CD14-positive monocyte (primary cell): ENCODE measurements at regions not wholly inside any gene's neighbourhood (a gene's known extent, or its start where the extent isn't known, plus 50 kb on each side); places are given as distances from the start of the nearest gene placed in this dataset.

Experiments
- DNase-seq, 3 donors: peaks; one replicate each; pipeline ENCODE4 v3.0.0-alpha.2; 2011 to 2022
- H2AFZ ChIP-seq: 2 replicates; pipeline ENCODE4 v1.6.0; 2012; ENCODE audit warnings: mild to moderate bottlenecking, low read depth, low read length, inconsistent platforms; ENCODE audit not compliant: insufficient read depth, poor library complexity, severe bottlenecking
- H3K27ac ChIP-seq, 2 donors: 1 replicate in 1 of 2; 2 replicates in 1 of 2; pipeline ENCODE4 v1.5.1; 2012 to 2013; ENCODE audit warnings: low read length in 2 of 2, control low read depth in 1 of 2, inconsistent platforms in 1 of 2, low read depth in 1 of 2, mild to moderate bottlenecking in 1 of 2
- H3K27me3 ChIP-seq, 2 donors: one replicate each; pipeline versions ENCODE4 v1.6.0 to v1.6.1; 2011 to 2013; ENCODE audit warnings: low read length in 2 of 2; ENCODE audit not compliant: control insufficient read depth in 2 of 2, insufficient read depth in 2 of 2
- H3K36me3 ChIP-seq, 2 donors: replicated peaks in 1 of 2; 1 replicate in 1 of 2; 2 replicates in 1 of 2; pipeline versions ENCODE4 v1.5.1 to v1.6.1; 2012 to 2013; ENCODE audit warnings: low read length in 2 of 2, control low read depth in 1 of 2, inconsistent platforms in 1 of 2, mild to moderate bottlenecking in 1 of 2; ENCODE audit not compliant: insufficient read depth in 2 of 2, control insufficient read depth in 1 of 2
- H3K4me1 ChIP-seq, 2 donors: 1 replicate in 1 of 2; 2 replicates in 1 of 2; pipeline versions ENCODE4 v1.5.1 to v1.6.1; 2012 to 2013; ENCODE audit warnings: low read length in 2 of 2, control low read depth in 1 of 2, inconsistent platforms in 1 of 2, mild to moderate bottlenecking in 1 of 2, moderate library complexity in 1 of 2; ENCODE audit not compliant: insufficient read depth in 2 of 2, control insufficient read depth in 1 of 2
- H3K4me2 ChIP-seq: replicated peaks from 2 replicates; pipeline ENCODE3; 2012; ENCODE audit warnings: low read length, moderate library complexity, mild to moderate bottlenecking; ENCODE audit not compliant: poor library complexity, severe bottlenecking; ENCODE audit errors: extremely low read depth
- H3K4me3 ChIP-seq, 3 experiments: fragments of 200-600 bp in 1 of 3; sonication (generic) in 1 of 3; replicated peaks in 1 of 3; 1 replicate in 2 of 3; 2 replicates in 1 of 3; pipeline ENCODE4 v1.5.1; 2011 to 2013; ENCODE audit warnings: low read length in 3 of 3, mild to moderate bottlenecking in 3 of 3, control low read depth in 2 of 3, low read depth in 2 of 3, inconsistent platforms in 1 of 3, moderate library complexity in 1 of 3
- H3K79me2 ChIP-seq: 2 replicates; pipeline ENCODE4 v1.6.0; 2012; ENCODE audit warnings: mild to moderate bottlenecking, control low read depth, inconsistent platforms, low read length, moderate library complexity; ENCODE audit not compliant: insufficient read depth
- H3K9ac ChIP-seq: 2 replicates; pipeline ENCODE4 v1.6.0; 2017; ENCODE audit warnings: low read length, mild to moderate bottlenecking; ENCODE audit not compliant: insufficient read depth, poor library complexity, severe bottlenecking
- H3K9me3 ChIP-seq, 2 donors: replicated peaks in 1 of 2; 1 replicate in 1 of 2; 2 replicates in 1 of 2; pipeline versions ENCODE4 v1.5.1 to v1.6.1; 2012 to 2013; ENCODE audit warnings: low read length in 2 of 2, control low read depth in 1 of 2; ENCODE audit not compliant: control insufficient read depth in 1 of 2, insufficient read depth in 1 of 2
- H4K20me1 ChIP-seq: 2 replicates; pipeline ENCODE4 v1.6.0; 2012; ENCODE audit warnings: mild to moderate bottlenecking, low read length, control low read depth, moderate library complexity; ENCODE audit not compliant: insufficient read depth
- H3K27ac Mint-ChIP-seq, 7 donors: one replicate each; pipeline ENCODE4 v1.8.0; 2020; ENCODE audit warnings: mild to moderate bottlenecking in 7 of 7, mixed read lengths in 7 of 7, moderate library complexity in 6 of 7, inconsistent platforms in 2 of 7
- H3K27me3 Mint-ChIP-seq, 3 donors: one replicate each; pipeline ENCODE4 v1.8.0; 2021 to 2022; ENCODE audit warnings: low read depth in 3 of 3, mild to moderate bottlenecking in 3 of 3, mixed read lengths in 3 of 3, moderate library complexity in 3 of 3, inconsistent platforms in 1 of 3
- H3K36me3 Mint-ChIP-seq, 2 donors: one replicate each; pipeline ENCODE4 v1.8.0; 2020; ENCODE audit warnings: mixed read lengths in 2 of 2, inconsistent platforms in 1 of 2, mild to moderate bottlenecking in 1 of 2
- H3K4me1 Mint-ChIP-seq: one replicate; pipeline ENCODE4 v1.8.0; 2020; ENCODE audit warnings: mild to moderate bottlenecking, mixed read lengths
- H3K4me3 Mint-ChIP-seq, 2 donors: one replicate each; pipeline ENCODE4 v1.8.0; 2020; ENCODE audit warnings: mild to moderate bottlenecking in 2 of 2, mixed read lengths in 2 of 2, moderate library complexity in 1 of 2
- H3K9me3 Mint-ChIP-seq, 7 donors: one replicate each; pipeline ENCODE4 v1.8.0; 2020 to 2022; ENCODE audit warnings: mixed read lengths in 7 of 7, mild to moderate bottlenecking in 6 of 7, moderate library complexity in 6 of 7, inconsistent platforms in 2 of 7
- WGBS: methylation state at CpG from one replicate; pipeline ENCODE4 v1.1.5; 2013; ENCODE audit warnings: missing lambda C conversion rate; ENCODE audit not compliant: insufficient coverage; 5-methylcytosine and 5-hydroxymethylcytosine counted together
- intact Hi-C, 2 donors: fragments of 100-400 bp; cut with micrococcal nuclease; formaldehyde crosslinking; loops; one replicate each; pipeline versions ENCODE4 v1.15.0 to v1.15.1; 2023
- TF ChIP-seq, protein P1 (sequence below): fragments of 200-600 bp; IDR thresholded peaks from one replicate; pipeline ENCODE4 v1.8.0; 2022; ENCODE audit warnings: antibody characterized with exemption, mild to moderate bottlenecking

DNA sequence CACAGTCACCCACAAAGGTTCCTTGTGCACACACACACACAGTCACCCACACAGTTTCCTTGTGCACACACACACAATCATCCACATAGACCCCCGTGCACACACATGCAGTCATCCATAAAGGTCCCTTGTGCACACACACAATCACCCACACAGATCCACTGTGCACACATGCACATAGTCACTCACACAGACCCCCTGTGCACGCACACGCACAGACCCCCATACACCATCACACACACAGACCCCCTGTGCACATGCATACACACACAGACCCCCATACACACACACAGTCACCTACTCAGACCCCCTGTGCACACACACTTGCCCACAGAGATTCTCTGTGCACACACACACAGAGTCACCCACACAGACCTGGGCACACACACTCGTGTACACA is 107.1 kb downstream of the HSPH1 start:
- Histone ChIP-seq H3K27me3 (no peaks in the 10 kb centered on the region), H3K79me2 (no peaks in the 10 kb centered on the region), H4K20me1 (no peaks in the 10 kb centered on the region), H3K9ac (no peak overlapping the region), H3K9me3 (peaks cover 0 to 3% of the 10 kb centered on the region in 2 donors), H3K4me3 (no peak overlapping the region), H3K4me1 (peaks cover 3 to 7% of the 10 kb centered on the region in 2 donors), H3K27ac (no peak overlapping the region), H3K36me3 (no peaks in the 10 kb centered on the region), H2AFZ (no peak overlapping the region), H3K4me2 (no peak overlapping the region)
- peaks cover 8% of the 10 kb centered on the region for H3K4me1 Mint-ChIP-seq
- no peak overlapping the region for H3K27ac Mint-ChIP-seq
- H3K9me3 Mint-ChIP-seq = no peaks in the 10 kb centered on the region
- WGBS = 96% methylated on average over 4 of the region's 4 CpGs
- intact Hi-C loops = no loop called here
- TF ChIP-seq, protein P1, sequence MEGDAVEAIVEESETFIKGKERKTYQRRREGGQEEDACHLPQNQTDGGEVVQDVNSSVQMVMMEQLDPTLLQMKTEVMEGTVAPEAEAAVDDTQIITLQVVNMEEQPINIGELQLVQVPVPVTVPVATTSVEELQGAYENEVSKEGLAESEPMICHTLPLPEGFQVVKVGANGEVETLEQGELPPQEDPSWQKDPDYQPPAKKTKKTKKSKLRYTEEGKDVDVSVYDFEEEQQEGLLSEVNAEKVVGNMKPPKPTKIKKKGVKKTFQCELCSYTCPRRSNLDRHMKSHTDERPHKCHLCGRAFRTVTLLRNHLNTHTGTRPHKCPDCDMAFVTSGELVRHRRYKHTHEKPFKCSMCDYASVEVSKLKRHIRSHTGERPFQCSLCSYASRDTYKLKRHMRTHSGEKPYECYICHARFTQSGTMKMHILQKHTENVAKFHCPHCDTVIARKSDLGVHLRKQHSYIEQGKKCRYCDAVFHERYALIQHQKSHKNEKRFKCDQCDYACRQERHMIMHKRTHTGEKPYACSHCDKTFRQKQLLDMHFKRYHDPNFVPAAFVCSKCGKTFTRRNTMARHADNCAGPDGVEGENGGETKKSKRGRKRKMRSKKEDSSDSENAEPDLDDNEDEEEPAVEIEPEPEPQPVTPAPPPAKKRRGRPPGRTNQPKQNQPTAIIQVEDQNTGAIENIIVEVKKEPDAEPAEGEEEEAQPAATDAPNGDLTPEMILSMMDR = no peak
- no peaks in the 10 kb centered on the region for H3K36me3 Mint-ChIP-seq
- no peak for DNase-seq
- H3K4me3 Mint-ChIP-seq = no peak overlapping the region
- H3K27me3 Mint-ChIP-seq = peaks cover 4 to 11% (median 4%) of the 10 kb centered on the region in 3 donors

DNA sequence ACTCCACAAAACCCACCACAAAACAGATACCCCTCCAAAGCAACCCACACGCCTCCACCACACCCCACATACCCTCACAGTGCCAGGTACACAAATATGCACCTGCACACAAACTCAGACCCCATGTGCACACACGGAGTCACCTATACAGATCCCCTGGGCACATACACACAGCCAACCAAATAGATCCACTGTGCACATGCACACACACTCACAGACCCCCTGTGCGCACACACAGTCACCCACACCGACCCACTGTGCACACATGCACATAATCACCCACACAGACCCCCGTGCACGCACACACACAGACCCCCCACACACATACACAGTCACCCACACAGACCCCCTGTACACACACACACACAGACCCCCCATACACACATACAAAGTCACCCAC is 107.8 kb downstream of the HSPH1 start:
- Histone ChIP-seq H4K20me1 (no peaks in the 10 kb centered on the region), H3K4me1 (peaks cover 3 to 7% of the 10 kb centered on the region in 2 donors), H3K4me2 (no peak overlapping the region), H3K9ac (no peak overlapping the region), H3K36me3 (no peaks in the 10 kb centered on the region), H2AFZ (no peak overlapping the region), H3K79me2 (no peaks in the 10 kb centered on the region), H3K27me3 (no peaks in the 10 kb centered on the region), H3K27ac (no peak overlapping the region), H3K4me3 (no peak overlapping the region), H3K9me3 (peaks cover 0 to 3% of the 10 kb centered on the region in 2 donors)
- peaks cover 8% of the 10 kb centered on the region for H3K4me1 Mint-ChIP-seq
- WGBS = 89% methylated on average over 6 of the region's 6 CpGs
- no peaks in the 10 kb centered on the region for H3K9me3 Mint-ChIP-seq
- H3K27me3 Mint-ChIP-seq = peaks cover 4 to 11% (median 4%) of the 10 kb centered on the region in 3 donors
- DNase-seq = no peak
- TF ChIP-seq, protein P1 = no peak
- no peaks in the 10 kb centered on the region for H3K36me3 Mint-ChIP-seq
- intact Hi-C loops = no loop called here
- H3K4me3 Mint-ChIP-seq = no peak overlapping the region
- H3K27ac Mint-ChIP-seq = no peak overlapping the region
